GM13976 (cell line): ENCODE measurements at regions not wholly inside any gene's neighbourhood (a gene's known extent, or its start where the extent isn't known, plus 50 kb on each side); places are given as distances from the start of the nearest gene placed in this dataset.
A peak's percentile ranks its signal among the peaks of the same experiment; 100 is the strongest.

Experiments used
- DNase-seq: peaks from one replicate; pipeline ENCODE4 v3.0.0; 2012; ENCODE audit warnings: low spot score
- CTCF ChIP-seq: IDR thresholded peaks from 2 replicates; pipeline ENCODE4 v1.5.1; 2012; ENCODE audit warnings: borderline replicate concordance, mild to moderate bottlenecking; ENCODE audit not compliant: insufficient read depth; ENCODE audit errors: extremely low read depth, missing control alignments, control extremely low read depth
- in situ Hi-C: fragments of 300-500 bp; cut with MboI; formaldehyde crosslinking; loops from one replicate; pipeline ENCODE4 v1.12.0; 2022; ENCODE audit warnings: low sequenced_read_pairs, mixed read lengths, inconsistent platforms; ENCODE audit not compliant: unreplicated experiment

GRCh38 chr14:105853907-105854599 is 327.7 kb downstream of the TMEM121 start:
- no peak for DNase-seq
- in situ Hi-C loops, result no loop called here
- no peak for TF ChIP-seq CTCF

- in situ Hi-C loops, result no loop called here
- no peak for DNase-seq
- no peak for TF ChIP-seq CTCF
Observed at GRCh38 chr14:105854600-105855245, 328.3 kb downstream of the TMEM121 start.

- TF ChIP-seq CTCF, result no peak
- in situ Hi-C loops, result no loop called here
- DNase-seq, result peak; percentile 6
Observed at GRCh38 chr14:105855246-105855892, 329.0 kb downstream of the TMEM121 start.

GRCh38 chr14:105855893-105856675 is 329.7 kb downstream of the TMEM121 start:
- peak; percentile 12 for DNase-seq
- in situ Hi-C loops, result no loop called here
- no peak for TF ChIP-seq CTCF

GRCh38 chr14:105856676-105857219 is 330.4 kb downstream of the TMEM121 start:
- TF ChIP-seq CTCF, result no peak
- no peak for DNase-seq
- in situ Hi-C loops, result no loop called here
